CD4-positive, alpha-beta T cell (primary cell): ENCODE measurements at regions not wholly inside any gene's neighbourhood (a gene's known extent, or its start where the extent isn't known, plus 50 kb on each side); places are given as distances from the start of the nearest gene placed in this dataset.

Experiments
- ATAC-seq: fragments of 200-7000 bp; cut with Tn5 transposase; one replicate; pipeline ENCODE4 v1.10.0; 2022; ENCODE audit warnings: mild to moderate bottlenecking; ENCODE audit not compliant: poor library complexity
- CTCF ChIA-PET: fragments of 350-600 bp; sonication (Branson Sonifier 250); formaldehyde crosslinking; loops from one replicate; lab custom pipeline; 2021; ENCODE audit warnings: antibody characterized with exemption, inconsistent platforms; lab: Charles Lee
- POLR2A ChIA-PET: fragments of 350-600 bp; sonication (Branson Sonifier 250); formaldehyde crosslinking; loops from one replicate; lab custom pipeline; 2021; ENCODE audit warnings: antibody characterized with exemption, inconsistent platforms; lab: Charles Lee
- DNase-seq, 14 experiments: peaks; one replicate each; pipeline ENCODE4 v3.0.0-alpha.2; 2013 to 2020; ENCODE audit warnings: mixed read lengths in 2 of 14
- H3K27ac ChIP-seq, 2 donors: one replicate each; pipeline versions ENCODE4 v1.5.1 to v1.7.0; 2013; ENCODE audit warnings: low read length in 2 of 2, low read depth in 1 of 2, mild to moderate bottlenecking in 1 of 2
- H3K27me3 ChIP-seq, 2 experiments: 1 replicate in 1 of 2; 2 replicates in 1 of 2; pipeline versions ENCODE4 v1.6.1 to v1.7.0; 2013; ENCODE audit warnings: low read length in 2 of 2, control low read depth in 1 of 2, mild to moderate bottlenecking in 1 of 2, moderate library complexity in 1 of 2; ENCODE audit not compliant: insufficient read depth in 2 of 2, control insufficient read depth in 1 of 2
- H3K36me3 ChIP-seq: one replicate; pipeline ENCODE4 v1.6.1; 2013; ENCODE audit warnings: low read length, control low read depth; ENCODE audit not compliant: insufficient read depth
- H3K4me1 ChIP-seq: one replicate; pipeline ENCODE4 v1.6.1; 2013; ENCODE audit warnings: low read length, control low read depth; ENCODE audit not compliant: insufficient read depth
- H3K4me3 ChIP-seq: one replicate; pipeline ENCODE4 v1.5.1; 2013; ENCODE audit warnings: mild to moderate bottlenecking, low read length, moderate library complexity
- H3K9me3 ChIP-seq, 2 experiments: 1 replicate in 1 of 2; 2 replicates in 1 of 2; pipeline versions ENCODE4 v1.6.1 to v1.7.0; 2013; ENCODE audit warnings: low read length in 2 of 2, mild to moderate bottlenecking in 2 of 2, control low read depth in 1 of 2, moderate library complexity in 1 of 2; ENCODE audit not compliant: control insufficient read depth in 1 of 2, insufficient read depth in 1 of 2
- H3K27ac Mint-ChIP-seq: one replicate; pipeline ENCODE4 v1.8.0; 2020; ENCODE audit warnings: mixed read lengths
- H3K27me3 Mint-ChIP-seq: one replicate; pipeline ENCODE4 v1.8.0; 2021; ENCODE audit warnings: mixed read lengths
- H3K36me3 Mint-ChIP-seq: one replicate; pipeline ENCODE4 v1.8.0; 2021; ENCODE audit warnings: low read depth, mixed read lengths
- H3K4me1 Mint-ChIP-seq: one replicate; pipeline ENCODE4 v1.8.0; 2021; ENCODE audit warnings: low read depth, mixed read lengths
- H3K4me3 Mint-ChIP-seq: one replicate; pipeline ENCODE4 v1.8.0; 2020; ENCODE audit warnings: mild to moderate bottlenecking, mixed read lengths
- H3K9me3 Mint-ChIP-seq: one replicate; pipeline ENCODE4 v1.8.0; 2020; ENCODE audit warnings: mixed read lengths
- CTCF ChIP-seq: fragments of 200-600 bp; IDR thresholded peaks from one replicate; pipeline ENCODE4 v1.8.0; 2022; ENCODE audit warnings: antibody characterized with exemption, mild to moderate bottlenecking
- intact Hi-C, 2 experiments: fragments of 100-400 bp; cut with DNase I in 1 of 2; cut with micrococcal nuclease in 1 of 2; formaldehyde crosslinking; loops; one replicate each; pipeline versions ENCODE4 v1.15.1 to v1.9.0; 2023 to 2025; cut with DNase I, micrococcal nuclease

GRCh38 chr11:116086426-116086825 is 582.2 kb upstream of the CADM1 start:
- Mint-ChIP-seq H3K27me3 (peaks cover 13% of the 10 kb centered on the region), H3K4me1 (no peaks in the 10 kb centered on the region), H3K9me3 (peaks cover 2% of the 10 kb centered on the region), H3K27ac (no peak overlapping the region), H3K36me3 (no peaks in the 10 kb centered on the region), H3K4me3 (no peak overlapping the region)
- H3K36me3 ChIP-seq: no peaks in the 10 kb centered on the region
- ChIA-PET POLR2A (no interaction called here), CTCF (no interaction called here)
- no peaks in the 10 kb centered on the region for H3K4me1 ChIP-seq
- H3K27me3 ChIP-seq: no peaks in the 10 kb centered on the region
- DNase-seq: no peak
- ATAC-seq: no peak
- no peak overlapping the region for H3K4me3 ChIP-seq
- H3K27ac ChIP-seq: no peak overlapping the region
- intact Hi-C loops: no loop called here
- no peaks in the 10 kb centered on the region for H3K9me3 ChIP-seq
- no peak for TF ChIP-seq CTCF

- H3K9me3 Mint-ChIP-seq: peaks cover 2% of the 10 kb centered on the region
- H3K4me3 Mint-ChIP-seq: no peak overlapping the region
- Histone ChIP-seq H3K36me3 (no peaks in the 10 kb centered on the region), H3K9me3 (no peaks in the 10 kb centered on the region), H3K4me1 (no peaks in the 10 kb centered on the region), H3K27me3 (no peaks in the 10 kb centered on the region), H3K27ac (no peak overlapping the region), H3K4me3 (no peak overlapping the region)
- intact Hi-C loops: no loop called here
- no peaks in the 10 kb centered on the region for H3K4me1 Mint-ChIP-seq
- ChIA-PET POLR2A (no interaction called here), CTCF (no interaction called here)
- no peaks in the 10 kb centered on the region for H3K36me3 Mint-ChIP-seq
- ATAC-seq (no peak), DNase-seq (no peak)
- H3K27me3 Mint-ChIP-seq: peaks cover 13% of the 10 kb centered on the region
- no peak for TF ChIP-seq CTCF
- H3K27ac Mint-ChIP-seq: no peak overlapping the region
These were observed 580.9 kb upstream of the CADM1 start for GRCh38 chr11:116085031-116085635.

- H3K36me3 ChIP-seq: no peaks in the 10 kb centered on the region
- DNase-seq (no peak), ATAC-seq (no peak)
- Mint-ChIP-seq H3K9me3 (peaks cover 2% of the 10 kb centered on the region), H3K4me3 (no peak overlapping the region), H3K4me1 (no peaks in the 10 kb centered on the region), H3K27ac (no peak overlapping the region), H3K27me3 (peaks cover 14% of the 10 kb centered on the region), H3K36me3 (no peaks in the 10 kb centered on the region)
- no peaks in the 10 kb centered on the region for H3K4me1 ChIP-seq
- TF ChIP-seq CTCF: no peak
- H3K9me3 ChIP-seq: no peaks in the 10 kb centered on the region
- intact Hi-C loops: no loop called here
- H3K4me3 ChIP-seq: no peak overlapping the region
- ChIA-PET CTCF (no interaction called here), POLR2A (no interaction called here)
- no peaks in the 10 kb centered on the region for H3K27me3 ChIP-seq
- H3K27ac ChIP-seq: no peak overlapping the region
These were observed 580.3 kb upstream of the CADM1 start for GRCh38 chr11:116084511-116084910.
